Pulmonary artery endothelial cell (primary cell): ENCODE measurements at regions not wholly inside any gene's neighbourhood (a gene's known extent, or its start where the extent isn't known, plus 50 kb on each side); places are given as distances from the start of the nearest gene placed in this dataset.

Experiments used
- DNase-seq: peaks from one replicate; pipeline ENCODE4 v3.0.0-alpha.2; 2011; ENCODE audit warnings: low read depth, low spot score

GRCh38 chr12:28104903-28105864, 85.1 kb upstream of the CCDC91 start:
- no peak for DNase-seq

- DNase-seq, result no peak
Observed at GRCh38 chr12:28107679-28108078, 82.6 kb upstream of the CCDC91 start.

- DNase-seq, result no peak
Observed at GRCh38 chr12:28108599-28108998, 81.7 kb upstream of the CCDC91 start.

GRCh38 chr12:28110329-28110728, 79.9 kb upstream of the CCDC91 start:
- no peak for DNase-seq

- DNase-seq, result no peak
Observed at GRCh38 chr12:28114488-28114887, 75.8 kb upstream of the CCDC91 start.

- DNase-seq, result no peak
Observed at GRCh38 chr12:28121433-28121832, 68.8 kb upstream of the CCDC91 start.

- DNase-seq, result no peak
Observed at GRCh38 chr12:28121899-28122655, 68.2 kb upstream of the CCDC91 start.

- no peak for DNase-seq
Observed at GRCh38 chr12:28122756-28123155, 67.5 kb upstream of the CCDC91 start.

GRCh38 chr12:28127455-28127854, 62.8 kb upstream of the CCDC91 start:
- no peak for DNase-seq

- no peak for DNase-seq
Observed at GRCh38 chr12:28129031-28129430, 61.2 kb upstream of the CCDC91 start.

GRCh38 chr12:28130234-28130624, 60.0 kb upstream of the CCDC91 start:
- DNase-seq, result no peak

- DNase-seq, result peak; percentile 98
Observed at GRCh38 chr12:28130625-28131598, 59.3 kb upstream of the CCDC91 start.

GRCh38 chr12:28132398-28132797, 57.9 kb upstream of the CCDC91 start:
- DNase-seq, result no peak

GRCh38 chr12:28135801-28136439, 54.3 kb upstream of the CCDC91 start:
- no peak for DNase-seq

GRCh38 chr12:28137414-28137813, 52.8 kb upstream of the CCDC91 start:
- DNase-seq, result no peak

GRCh38 chr12:28140404-28140803, 49.9 kb upstream of the CCDC91 start:
- DNase-seq, result no peak
